SIG-M5 treated with dmso at 0.1 percent for 504 hours (cell line): ENCODE measurements at regions not wholly inside any gene's neighbourhood (a gene's known extent, or its start where the extent isn't known, plus 50 kb on each side); places are given as distances from the start of the nearest gene placed in this dataset.

Experiments
- DNase-seq: peaks from one replicate; lab custom pipeline; 2025; ENCODE audit not compliant: unreplicated experiment; lab: John Stamatoyannopoulos, UW

DNA sequence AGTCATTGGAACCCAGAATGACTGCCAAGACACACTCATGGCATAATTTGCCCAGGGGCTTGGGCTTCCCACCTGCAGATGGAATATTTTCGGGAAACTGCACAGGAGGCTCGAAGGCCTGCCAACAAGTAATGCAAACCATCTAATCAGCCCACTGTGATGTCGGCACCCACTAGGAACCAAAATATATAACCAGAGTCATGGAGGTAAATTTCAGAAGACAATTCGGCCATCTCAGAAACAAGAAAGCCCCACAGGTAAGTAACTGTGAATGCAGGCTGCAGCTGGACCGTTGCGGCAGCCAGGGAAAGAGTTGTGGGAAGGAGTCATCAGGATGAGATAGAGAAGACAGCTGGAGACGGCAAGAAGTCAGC lies 264.4 kb downstream of the SYK start:
- no peak for DNase-seq

- DNase-seq, result no peak
Observed at GRCh38 chr9:91066856-91067255, 265.2 kb downstream of the SYK start.

DNA sequence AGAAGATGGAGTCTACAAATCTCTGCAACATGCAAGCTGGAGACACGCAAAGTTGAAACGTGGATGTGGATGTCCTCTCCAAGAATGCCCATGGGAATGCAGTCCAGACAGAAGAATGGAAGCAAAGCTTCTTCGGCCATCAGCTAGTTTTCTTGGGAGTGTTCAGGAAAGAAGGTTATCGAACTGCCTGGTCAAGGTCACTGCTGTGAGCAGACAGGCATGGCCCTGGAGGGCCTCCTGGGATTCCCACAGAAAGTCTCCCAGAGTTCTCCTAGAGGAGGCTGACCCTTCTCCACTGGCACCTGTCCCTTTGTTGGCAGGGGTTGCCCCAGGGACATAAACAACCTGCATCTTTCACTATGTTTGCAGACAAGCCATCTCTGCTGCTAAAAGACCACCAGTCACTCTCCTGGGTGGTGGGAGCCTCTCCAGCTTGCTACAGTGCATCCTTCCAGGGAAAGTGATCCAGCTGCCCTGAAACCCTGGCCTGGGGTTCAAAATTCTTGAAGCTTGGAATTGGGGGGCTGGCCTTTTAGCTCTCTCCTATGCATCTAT lies 265.8 kb downstream of the SYK start:
- no peak for DNase-seq

GRCh38 chr9:91071184-91071990 lies 269.8 kb downstream of the SYK start:
- no peak for DNase-seq

DNA sequence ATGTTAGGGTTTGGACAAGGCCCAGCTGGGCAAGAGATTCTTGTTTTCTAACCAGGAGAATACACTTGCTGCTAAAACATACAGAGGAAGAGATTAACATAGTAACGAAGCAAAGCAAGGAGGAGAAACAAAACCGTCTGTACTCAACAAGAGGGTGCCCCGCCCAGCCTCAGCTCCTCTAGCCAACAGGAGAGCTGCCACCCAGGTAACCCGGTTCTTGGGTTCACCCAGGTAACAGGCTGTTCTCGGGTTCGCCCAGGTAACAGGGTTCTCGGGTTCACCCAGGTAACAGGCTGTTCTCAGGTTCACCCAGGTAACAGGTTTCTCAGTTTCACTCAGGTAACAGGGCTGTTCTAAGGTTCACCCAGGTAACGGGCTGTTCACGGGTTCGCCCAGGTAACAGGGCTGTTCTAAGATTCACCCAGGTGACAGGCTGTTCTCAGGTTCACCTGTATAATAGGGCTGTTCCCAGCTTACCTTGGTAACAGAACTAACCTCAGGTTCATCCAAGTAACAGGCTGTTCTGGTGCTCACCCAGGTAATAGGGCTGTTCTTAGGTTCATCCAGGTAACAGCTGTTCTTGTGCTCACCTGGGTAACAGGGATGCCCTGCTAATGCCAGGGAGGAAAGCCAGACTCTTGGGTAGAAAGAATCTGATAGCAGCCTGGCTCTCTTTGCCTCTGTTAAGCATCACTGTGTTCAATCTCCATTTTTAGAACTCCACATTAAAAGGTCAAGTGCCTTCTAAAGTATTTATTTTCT lies 271.6 kb downstream of the SYK start:
- no peak for DNase-seq

DNA sequence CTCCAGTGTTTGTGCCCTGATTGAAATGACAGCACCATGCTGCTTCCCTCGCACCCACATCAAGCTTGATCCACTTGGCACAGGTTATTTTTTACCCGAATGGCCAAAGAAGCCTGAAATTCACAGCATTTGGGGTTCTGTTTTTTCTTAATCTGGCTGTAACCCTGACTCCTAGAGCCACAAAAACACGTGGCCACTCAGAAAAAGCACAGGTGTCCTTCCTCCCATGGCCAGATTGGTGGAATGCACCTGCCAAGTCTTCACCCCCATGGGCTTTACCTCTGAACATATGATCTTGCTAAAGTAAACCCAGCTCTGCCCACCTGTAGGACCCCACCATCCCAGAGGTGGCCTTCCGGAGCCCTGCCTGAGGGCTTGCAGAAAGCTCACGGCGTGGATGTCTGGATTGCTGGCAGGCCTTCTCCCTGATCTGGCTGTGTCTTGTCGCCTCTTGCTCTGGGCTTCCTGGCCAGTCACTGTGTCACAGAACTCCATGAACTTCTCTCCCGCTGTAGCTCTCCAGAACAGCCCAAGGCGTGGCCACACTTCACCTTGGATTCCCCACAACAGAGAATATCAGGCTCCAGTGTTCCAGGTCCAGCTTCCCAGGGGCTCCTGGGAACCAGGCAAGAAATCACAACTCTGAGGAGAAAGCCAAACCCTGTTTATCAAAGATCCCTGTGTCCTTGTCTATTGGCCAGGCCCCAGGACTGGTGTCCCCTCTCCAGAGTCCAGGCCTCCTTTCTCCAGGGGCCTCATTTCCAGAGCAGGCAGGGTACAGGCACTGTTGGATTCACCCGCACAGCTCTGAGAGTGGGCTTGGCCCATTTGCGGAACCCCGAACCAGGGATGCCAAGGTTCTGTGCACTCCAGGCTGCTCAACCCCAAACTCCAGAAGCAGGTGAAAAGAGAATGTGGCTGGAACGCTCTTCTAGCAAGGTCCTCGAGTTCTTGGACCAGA lies 272.5 kb downstream of the SYK start:
- no peak for DNase-seq

DNA sequence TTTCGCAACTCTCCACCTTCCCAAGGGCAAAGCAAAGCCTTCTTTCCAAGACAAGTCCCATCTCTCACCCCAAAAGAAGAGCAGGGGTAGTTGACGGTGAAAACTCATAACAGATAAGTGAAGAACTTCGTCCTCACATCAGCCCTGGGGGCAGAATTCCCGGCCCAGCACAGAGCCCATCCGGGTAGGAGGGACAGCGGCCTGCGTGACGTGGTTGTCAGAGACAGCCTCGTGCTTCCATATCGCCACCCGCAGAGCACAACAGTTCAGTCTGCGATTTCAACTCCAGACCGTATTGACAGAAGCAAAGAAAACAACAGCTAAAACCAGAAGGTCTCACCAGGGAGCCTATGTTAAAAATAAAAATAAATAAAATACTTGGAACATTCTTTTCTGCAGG lies 273.2 kb downstream of the SYK start:
- no peak for DNase-seq

DNA sequence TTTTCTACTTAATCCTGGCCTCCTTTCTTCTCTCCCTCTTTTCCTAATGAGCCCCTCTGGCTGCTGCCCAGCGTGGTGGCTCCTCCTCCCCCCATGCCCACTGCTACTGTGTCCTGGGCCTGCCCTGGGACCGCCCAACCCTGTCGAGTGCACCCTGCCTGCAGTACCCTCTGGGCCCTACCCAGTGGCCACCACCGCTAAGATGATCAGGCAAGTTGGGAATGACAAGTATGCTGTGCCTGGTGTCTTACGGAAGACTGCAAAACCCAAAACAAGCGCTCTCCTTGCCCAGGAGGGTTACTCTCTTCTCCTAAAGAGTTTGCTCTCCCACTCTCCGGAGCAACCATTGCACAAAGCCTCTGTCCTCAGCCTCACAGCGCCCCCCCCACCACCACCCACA lies 273.7 kb downstream of the SYK start:
- no peak for DNase-seq

DNA sequence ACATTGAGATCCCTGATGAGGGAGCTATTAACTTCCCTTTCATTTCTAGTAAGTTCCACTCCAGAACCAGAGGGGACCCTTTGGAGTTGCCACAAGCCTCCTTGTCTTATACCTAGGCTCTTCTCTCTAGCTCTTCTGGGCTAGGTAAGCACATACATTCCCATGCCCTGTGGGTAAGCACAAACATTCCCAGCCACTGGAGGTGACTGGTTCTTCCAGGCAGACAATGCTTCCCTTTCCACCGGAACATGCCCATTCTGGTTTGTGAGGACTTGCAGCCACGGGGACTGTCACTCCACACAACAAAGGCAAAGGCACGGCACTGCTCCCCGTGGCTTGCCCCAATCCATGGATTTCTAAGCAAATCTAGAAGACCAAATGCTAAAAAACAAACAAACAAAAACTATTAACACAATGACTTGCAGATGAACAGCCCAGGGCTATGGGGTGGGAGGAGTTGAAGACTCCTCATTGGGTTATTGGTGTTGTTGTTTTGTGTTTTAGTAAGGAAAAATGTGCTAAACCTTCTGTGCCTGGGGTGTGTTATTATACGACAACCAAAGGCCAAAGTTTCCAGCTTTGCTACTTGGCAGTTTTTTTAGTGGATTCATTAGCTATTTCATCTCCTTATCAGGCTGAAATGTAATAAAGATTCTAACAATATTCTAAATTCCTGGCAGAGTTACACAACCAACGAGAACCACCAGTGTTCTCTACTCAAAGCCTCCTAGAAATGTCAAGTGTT lies 276.2 kb downstream of the SYK start:
- DNase-seq, result no peak

GRCh38 chr9:91078369-91078695 lies 276.7 kb downstream of the SYK start:
- no peak for DNase-seq

DNA sequence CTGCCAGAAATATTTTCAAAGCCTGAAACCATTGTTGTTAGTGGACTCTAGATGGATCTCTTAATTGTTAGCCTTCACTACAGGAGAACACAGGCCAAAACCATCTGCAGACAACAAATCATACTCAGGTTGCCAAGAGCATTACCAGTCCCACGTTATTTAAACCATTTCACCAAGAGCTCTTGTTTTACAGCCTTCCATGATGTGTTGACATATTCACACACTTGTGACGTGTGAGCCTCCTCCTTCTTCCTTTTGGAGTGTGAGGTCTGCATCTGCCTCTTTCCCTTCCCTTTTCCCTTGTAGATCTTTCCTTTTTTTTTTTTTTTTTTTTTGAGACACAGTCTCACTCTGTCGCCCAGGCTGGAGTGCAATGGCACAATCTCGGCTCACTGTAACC lies 279.0 kb downstream of the AUH start:
- no peak for DNase-seq

DNA sequence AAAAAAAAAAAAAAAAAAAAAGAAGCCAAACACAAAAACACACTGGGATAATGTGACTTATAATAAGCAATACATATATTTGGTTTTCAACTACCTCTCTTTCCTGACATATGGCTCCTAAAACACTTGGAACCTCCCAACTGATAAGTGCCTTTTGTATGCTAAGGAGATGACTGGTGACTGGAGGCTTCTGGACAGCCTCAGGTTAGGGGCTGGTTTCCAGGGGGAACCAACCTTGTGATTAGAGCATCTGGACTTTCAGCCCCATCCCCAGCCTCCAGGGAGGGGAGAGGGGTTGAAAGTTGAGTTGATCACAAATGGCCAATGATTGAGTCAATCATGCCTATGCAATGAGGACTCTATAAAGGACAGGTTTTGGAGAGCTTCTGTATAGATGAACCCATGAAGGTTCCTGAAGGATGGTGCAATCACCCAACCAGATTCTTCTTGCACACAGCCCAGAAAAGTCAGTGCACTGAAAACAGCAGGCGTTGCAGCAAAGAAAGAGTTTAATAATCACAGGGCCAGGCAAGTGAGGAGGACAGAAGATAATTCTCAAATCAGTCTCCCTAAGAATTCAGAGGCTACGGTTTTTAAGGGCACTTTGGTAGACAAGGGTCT lies 276.7 kb downstream of the AUH start:
- peak; percentile 39 for DNase-seq

GRCh38 chr9:91085517-91086291 lies 276.0 kb downstream of the AUH start:
- DNase-seq, result peak; percentile 93

DNA sequence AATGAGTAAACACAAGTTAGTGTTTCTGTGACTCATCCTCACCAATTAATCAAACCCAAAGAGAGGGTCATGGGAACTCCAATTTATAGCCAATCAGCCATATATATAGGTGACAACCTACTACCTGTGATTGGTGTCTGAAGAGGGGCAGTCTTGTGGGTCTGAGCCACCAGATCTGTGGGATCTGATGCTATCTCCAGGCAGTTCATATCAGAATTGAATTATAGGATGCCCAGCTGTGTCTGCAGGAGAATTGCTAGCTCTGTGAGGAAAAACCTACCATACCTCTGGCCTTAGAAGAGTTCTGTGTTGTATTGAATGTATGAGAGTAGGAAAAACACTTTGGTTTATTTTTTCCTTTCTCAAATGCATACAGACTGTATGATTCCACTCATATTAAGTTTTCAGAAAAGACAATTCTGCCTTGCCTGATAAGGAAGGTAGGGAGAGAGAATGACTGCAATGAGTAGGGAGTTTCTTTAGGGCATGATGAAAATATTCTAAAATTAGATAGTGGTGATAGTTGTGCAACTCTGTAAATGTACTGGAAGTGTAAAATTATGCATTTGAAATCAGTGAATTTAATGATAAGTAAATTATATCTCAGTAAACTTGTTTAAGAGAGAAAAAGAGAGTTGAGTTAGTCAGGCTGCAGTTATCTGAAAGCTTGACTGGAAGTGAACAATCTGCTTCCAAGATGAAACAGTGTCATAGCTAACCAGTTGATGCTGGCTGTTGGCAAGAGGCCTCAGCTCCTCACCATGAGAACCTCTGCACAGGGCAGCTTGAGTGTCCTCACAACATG lies 274.9 kb downstream of the AUH start:
- DNase-seq, result peak; percentile 34

- no peak for DNase-seq
Observed at GRCh38 chr9:91087462-91087759, 274.3 kb downstream of the AUH start.

GRCh38 chr9:91089405-91090129 lies 272.2 kb downstream of the AUH start:
- peak; percentile 22 for DNase-seq

DNA sequence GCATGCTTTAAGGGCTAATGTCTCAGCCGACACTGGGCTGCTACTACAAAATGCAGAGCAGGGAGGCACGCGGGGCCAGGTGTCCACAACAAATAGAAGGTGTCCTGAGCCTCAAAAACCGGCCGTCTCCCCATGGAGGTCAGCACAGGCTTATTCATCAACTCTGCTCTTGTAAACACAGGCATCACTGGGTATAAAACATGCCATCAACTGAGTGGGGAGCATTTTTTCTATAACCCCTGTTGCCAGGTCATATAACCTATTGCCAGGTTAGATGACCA lies 271.6 kb downstream of the AUH start:
- DNase-seq, result no peak

DNA sequence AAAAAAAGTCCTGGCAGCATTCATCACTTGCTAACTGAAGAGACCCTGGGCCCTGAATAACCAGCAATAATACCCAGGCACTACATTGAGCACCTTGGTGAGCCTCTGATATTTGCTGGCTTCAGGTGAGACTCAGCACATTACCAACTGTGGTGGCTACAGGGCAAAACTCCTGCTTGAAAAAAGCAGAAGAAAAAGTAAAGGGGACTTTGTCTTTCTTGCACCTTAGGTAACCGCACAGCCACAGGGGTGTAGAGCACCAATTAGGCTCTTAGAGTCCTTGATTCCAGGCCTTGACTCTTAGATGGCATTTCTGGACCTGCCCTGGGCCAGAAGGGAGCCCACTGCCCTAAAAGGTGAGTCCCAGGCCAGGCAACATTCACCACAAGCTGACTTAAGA lies 269.5 kb downstream of the AUH start:
- DNase-seq, result no peak
